Activated CD4-positive, alpha-beta T cell treated with anti-CD3 and anti-CD28 coated beads, Interleukin-10, Interleukin-2, amounts not matched to agents 100 ng/mL and 50 ng/mL, durations not matched to agents 16 hours and 8 hours (primary cell): ENCODE measurements at regions not wholly inside any gene's neighbourhood (a gene's known extent, or its start where the extent isn't known, plus 50 kb on each side); places are given as distances from the start of the nearest gene placed in this dataset.

Source experiments
- DNase-seq: peaks from one replicate; pipeline ENCODE4 v3.0.0-alpha.2; 2020

DNA sequence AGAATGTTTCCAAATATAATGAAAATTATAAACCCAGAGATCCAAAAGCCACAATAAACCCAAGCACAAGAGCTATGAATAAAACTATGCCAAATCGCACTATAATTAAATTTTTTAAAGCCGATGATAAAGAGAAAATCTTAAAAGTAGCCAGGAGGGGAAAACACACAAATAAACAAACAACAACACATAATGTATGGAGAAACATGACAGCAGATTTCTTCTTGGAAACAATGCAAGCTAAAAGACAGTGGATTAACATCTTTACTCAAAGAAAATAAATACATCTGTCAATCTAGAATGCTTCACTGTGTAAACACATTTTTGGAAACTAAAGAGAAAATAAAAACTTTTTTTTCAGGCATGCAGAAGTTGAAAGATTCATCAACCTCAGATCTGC, 53.0 kb upstream of the SMOX start:
- no peak for DNase-seq

DNA sequence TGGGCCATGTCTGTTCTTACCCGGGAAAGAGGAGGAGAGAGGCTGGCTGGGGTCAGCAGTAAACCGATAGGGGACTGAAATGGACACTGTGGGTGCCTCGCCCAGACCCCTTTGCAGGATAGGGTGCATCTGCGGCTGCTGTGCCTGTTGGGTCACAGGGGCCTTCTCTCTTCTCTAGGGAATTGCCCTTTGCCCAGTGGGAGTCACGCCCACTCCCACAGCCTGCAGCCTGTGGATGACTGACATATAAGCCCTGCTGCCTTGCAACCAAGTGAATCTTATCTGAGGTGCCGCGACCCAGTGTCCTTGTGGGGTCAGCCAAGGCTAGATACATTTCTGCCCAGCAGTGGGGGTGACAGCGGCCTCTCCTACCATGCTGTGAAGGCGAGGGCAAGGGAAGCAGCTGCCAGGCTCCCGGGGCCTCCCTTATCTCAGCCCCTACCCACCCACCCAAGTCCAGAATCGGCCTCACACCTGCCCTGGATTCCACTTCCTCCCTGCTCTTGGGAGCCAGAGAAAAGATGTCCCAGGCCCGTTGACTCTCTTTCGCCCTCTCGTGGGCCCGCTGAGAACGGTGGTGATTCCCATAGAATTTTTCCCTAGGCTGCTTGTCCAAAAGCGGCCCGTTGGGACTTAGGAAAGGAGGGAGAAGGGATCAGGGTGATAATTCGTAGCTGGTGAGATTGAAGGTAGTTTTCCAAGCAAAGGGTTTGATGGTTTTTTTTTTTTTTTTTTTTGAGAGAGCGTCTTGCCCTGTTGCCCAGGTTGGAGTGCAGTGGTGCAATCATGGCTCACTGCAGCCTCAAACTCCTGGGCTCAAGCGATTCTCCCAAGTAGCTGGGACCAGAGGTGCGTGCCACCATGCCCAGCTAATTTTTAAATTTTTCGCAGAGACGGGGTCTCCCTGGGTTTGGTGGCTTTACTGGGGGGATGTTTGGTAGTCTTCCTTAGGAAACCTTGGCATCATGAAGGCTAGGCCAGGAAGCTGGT, 56.8 kb upstream of the SMOX start:
- peak; percentile 32 for DNase-seq

DNA sequence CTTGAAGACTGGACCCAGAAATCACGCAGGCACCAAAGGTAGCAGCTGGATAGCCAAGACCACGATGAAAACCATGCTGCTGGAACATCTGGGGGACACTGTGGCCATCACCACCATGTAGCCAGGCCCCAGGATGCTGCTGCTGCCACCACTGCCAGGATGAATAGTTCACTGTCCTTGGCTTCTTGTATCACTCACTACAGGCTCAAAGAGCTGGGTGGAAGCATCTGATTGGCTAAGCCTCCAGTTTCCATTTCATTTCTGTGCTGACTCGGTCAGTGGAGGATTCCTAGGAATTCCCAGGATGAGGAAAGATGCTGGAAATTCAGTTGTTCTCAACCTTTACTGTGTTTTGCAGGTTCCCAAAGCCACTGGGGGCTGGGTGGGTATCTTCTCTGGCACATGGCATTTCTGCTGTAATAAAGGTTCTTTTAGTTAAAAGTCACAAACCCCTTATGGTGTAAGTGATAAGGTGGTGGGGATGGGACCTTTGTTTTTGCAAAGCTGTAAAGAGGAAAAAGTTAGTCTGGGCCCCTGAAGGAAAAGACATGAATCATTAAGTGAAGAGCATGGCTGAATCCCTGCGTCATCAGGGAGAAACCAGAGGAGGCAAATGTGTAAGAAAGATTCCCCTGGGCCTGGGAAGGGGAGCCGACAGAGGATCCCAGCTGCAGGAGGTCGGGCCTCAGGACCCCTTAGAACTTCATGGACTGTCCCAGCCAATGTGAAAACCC, 57.7 kb upstream of the SMOX start:
- no peak for DNase-seq

DNA sequence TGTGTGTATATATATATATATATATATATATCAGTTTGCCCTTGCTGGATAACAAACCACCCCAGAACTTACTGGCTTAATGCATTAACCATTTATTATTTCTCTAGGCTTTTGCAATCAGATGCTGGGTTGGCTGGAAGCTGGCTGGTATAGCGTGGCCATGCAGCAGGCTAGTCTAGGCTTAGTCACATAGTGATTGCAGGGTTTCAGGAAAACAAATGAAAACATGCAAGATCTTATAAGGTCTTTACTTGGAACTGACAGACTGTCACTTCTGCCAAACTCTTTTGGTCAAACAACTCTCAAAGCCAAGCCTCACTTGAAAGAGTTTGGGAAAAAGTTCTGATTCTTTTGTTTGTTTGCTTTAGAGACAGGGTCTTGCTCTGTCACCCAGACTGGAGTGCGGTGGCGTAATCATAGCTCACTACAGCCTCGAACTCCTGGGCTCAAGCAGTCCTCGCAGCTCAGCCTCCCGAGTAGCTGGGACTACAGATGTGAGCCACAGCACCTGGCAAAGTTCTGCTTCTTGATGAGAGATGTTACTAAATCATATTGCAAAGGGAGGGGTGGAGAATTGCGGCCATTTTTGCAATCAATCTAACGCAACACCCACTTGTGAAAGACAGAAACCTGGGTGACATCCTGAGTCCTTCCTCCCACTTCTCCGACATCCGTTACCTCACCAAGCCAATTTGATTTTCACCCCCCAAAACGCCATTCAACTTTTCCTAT, 58.7 kb upstream of the SMOX start:
- DNase-seq: no peak

DNA sequence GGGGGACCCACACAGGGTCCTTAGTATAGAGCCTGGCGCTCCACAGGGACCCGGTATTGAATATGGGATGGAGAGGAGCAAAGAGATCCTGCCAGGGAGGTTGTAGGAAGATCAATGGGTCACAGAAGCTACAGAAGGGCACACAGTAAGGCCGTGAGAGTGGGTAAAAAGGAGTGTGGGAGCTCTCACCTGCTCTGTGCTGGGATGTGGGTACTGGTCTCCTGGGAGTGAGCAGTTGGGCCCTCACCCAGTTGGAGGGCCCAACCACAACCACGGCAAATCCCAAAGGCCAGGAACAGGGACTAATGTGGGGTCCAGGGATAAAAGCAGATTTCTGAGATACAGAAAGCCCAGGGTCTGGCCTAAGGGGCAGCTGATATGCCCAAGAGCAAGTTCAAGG, 59.9 kb upstream of the SMOX start:
- no peak for DNase-seq

DNA sequence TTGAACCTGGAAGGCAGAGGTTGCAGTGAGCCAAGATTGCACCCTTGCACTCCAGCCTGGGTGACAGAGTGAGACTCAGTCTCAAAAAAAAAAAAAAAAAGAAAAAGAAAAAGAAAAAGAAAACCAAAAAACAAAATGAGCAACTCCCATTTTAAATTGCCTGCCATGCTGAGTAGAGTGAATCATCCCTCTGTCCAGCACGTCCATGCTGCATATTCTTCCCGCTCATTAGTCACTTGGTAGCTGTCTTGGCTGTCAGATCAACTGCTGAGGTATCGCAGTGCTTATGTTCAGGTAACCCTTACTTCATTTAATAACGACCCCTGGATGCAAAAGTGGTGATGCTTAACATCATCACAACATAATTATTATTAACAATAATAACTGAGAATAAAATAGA, 60.7 kb upstream of the SMOX start:
- DNase-seq: no peak

DNA sequence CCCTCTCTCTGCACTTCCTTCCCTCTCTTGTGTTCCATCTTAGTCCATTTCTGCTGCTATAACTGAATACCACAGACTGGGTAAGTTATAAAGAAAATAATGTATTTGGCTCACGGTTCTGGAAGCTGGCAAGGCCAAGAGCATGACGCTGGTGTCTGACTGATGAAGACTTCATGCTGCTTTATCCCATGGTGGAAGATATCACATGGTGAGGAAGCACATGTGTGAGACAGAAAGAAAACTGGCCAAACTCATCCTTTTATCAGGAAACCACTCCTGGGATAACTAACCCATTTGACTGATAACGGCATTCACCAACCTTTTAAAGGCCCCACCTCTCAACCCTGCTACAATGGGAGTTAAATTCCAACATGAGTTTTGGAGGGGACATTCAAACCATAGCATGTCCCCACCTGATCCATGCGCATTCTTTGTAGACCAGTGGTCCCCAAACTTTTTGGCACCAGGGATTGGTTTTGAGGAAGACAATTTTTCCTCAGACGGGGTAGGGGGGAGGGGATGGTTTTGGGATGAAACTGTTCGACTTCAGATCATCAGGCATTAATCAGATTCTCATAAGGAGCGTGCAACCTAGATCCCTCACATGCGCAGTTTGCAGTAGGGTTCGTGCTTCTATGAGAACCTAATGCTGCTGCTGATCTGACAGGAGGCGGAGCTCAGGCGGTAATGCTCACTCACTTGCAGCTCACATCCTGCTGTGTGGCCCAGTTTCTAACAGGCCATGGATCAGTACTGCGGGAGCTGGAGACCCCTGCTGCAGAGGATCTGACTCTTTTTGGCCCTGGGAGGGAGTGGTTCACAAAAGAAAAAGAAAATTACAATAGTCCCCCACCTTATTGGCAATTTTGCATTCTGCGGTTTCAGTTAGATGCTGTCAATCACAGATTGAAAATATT, 61.6 kb upstream of the SMOX start:
- DNase-seq: no peak

DNA sequence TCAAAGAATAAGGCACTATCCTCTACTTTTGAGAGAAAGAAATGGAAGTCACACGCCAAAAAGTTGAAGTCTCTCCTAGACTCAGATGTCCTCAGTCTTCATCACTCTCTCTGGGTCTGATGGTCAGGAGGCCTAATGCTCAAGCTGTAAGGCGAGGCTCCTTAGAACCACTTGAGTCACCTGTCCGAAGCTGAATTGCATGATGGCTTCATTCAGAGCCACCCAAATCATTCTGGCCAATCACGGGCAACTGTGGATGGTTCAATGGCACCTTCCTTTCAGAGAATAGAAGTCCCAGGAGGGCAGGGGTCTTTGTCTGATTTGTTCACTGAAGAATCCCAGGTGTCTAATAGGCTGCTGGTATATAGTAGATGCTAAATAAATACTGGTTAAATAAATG, 63.9 kb upstream of the SMOX start:
- no peak for DNase-seq

DNA sequence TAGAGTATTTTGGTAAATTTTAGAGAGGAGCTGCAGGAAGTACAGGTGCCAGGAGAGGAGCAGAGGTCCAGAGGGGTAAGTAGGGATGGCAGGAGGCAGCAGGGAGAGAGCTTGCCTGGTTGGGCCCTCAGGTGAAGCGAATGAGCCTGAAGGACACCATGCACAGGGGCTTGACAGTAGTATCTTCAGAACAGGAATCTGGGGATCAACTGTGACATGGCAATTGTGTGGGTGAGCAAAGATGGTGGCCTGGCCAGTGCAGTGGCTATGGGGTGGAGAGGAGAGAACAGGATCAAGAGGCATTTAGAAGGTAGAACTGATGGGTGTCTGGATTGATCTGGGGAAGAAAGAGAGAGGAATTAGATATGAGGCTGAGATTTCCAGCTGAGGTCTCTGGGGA, 64.5 kb upstream of the SMOX start:
- no peak for DNase-seq

DNA sequence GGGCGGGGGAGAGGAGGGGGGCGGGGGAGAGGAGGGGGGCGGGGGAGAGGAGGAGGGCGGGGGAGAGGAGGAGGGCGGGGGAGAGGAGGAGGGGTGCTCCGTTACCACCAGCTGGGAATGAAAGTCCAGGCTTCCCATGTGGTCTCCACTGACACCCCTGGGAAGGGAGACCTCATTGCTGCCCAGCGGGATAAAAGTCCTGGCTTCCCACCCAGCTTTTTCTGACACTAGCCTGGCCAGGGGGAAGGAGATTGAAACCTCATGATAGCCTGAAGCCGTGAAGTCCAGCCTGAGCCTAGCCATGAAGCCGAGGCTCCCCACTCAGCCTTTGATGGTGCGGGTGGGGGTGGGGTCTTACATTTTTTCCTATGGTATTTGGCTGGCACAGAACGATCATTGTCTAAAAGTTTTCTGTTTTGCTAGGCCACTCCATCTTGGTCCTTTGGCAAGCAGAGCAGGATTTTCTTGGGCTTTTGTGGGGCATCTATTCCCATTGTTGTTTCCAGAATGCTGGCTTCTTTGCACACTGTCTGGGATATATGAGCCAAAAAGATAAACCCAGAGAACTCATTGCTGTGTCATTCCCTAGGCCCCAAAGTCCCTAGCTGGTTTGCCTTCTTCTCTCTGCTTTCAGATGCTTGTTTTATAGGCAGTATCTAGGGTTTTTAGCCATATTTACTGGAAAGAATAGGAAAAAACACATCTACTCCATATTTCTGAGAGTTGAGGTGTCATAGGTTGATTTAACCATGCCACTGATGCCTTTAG, 65.3 kb upstream of the SMOX start:
- DNase-seq: no peak

DNA sequence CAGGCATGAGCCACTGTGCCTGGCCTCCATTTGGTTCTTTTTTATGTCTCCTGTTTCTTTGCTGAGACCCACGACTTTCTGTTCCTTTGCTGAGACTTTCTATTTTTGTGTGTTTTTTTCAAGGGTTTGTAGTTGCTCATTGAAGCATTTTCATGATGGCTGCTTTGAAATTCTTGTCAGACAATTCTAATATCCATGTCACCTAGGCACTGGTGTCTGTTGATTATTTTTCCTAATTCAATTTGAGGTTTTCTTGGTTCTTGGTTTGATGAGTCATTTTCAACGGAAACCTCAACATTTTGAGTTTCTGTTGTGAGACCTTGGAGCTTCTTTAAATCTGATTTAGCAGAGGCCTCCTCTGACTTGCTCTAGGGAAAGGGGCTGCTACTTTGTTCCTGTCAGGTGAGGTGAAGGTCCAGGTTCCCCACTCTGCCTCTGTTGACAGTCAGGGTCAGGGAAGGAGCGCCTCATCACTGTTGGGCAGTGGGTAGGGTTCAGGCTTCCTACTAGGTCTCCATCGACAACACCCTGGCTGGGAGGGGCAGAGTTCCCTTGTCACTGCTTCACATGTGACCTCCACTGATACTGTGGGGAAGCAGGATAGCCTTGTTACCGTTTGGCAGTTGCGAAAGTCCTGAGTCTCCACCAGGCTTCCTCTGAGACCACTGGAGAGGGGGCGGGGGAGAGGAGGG, 66.1 kb upstream of the SMOX start:
- DNase-seq: peak; percentile 89

DNA sequence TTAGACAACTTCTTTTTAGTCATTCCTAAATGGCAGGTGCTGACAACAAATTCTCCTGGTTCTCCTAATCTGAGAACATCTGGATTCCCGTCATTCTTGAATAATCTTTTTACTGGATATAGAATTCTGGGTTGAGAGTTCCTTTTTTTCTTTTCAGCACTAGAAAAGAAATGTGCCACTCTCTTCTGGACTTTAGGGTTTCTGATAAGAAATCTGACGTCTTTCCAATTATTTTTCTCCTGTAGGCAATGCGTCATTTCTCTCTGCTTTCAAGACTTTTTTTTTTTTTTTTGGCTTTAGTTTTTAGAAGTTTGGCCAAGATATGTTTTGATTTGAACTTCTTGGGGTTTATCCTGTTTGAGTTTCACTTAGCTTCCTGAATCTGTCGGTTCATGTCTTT, 66.1 kb upstream of the RNF24 start:
- no peak for DNase-seq

DNA sequence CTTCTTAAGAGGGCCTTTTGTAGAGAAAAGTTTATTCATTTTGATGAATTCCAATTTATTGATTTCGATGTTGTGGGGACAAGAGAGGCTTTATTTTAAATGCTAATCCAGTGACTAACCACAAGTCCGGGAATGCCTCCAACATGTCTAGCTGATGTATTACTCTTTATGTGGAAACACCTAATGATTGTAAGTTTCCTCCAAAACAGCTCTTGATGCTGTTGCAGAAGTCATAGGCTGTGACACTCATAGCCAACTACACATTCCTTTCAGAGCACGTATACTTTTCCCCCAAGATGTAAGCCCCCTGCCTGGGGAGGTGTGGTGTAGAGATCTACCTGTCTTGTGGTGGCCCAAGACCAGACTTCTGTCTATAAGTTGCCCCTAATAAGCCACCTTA, 61.3 kb upstream of the RNF24 start:
- no peak for DNase-seq

DNA sequence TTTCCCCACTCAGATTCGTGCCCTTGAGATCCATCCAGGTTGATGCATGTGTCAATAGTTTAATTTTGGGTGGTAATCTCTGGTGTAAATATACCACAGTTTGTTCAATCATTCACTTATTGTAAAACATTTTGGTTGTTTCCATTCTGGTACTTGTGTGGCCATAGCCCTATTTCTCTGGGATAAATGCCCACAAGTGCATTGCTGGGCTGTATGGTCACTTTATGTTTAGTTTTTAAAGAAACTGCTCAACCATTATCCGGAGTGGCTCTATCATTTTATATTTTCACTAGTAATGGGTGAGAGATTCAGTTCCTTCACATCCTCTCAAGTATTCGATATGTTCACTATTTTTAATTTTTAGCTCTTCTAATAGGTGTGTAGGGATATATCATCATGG, 60.7 kb upstream of the RNF24 start:
- no peak for DNase-seq

DNA sequence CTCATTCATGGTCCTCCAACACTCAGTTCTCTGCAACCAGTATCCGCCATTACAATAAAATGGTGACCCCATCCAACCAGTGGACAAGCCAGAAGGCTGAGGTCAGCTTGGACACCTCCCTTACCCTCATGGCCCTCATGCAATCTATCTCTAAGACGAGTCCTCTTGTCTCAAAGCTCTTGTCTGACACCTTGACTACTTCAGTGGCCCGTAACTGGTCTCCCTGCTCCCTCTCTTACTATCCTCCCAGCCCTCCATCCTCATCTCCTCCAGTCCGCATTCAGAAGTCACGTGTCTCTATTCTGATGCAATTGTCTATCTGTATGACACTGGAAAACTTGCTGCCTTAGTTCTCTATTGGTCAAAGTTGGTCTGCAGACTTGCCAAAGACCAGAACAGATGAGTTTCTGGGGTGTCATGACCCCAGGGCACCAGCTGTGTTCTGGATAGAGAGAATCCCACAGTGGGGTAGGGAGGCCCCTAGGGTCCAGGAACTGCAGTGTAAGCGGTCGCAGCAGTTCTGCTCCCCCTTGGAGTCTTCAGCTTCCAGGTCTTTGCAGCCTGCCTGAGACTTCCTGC, 59.6 kb upstream of the RNF24 start:
- no peak for DNase-seq

DNA sequence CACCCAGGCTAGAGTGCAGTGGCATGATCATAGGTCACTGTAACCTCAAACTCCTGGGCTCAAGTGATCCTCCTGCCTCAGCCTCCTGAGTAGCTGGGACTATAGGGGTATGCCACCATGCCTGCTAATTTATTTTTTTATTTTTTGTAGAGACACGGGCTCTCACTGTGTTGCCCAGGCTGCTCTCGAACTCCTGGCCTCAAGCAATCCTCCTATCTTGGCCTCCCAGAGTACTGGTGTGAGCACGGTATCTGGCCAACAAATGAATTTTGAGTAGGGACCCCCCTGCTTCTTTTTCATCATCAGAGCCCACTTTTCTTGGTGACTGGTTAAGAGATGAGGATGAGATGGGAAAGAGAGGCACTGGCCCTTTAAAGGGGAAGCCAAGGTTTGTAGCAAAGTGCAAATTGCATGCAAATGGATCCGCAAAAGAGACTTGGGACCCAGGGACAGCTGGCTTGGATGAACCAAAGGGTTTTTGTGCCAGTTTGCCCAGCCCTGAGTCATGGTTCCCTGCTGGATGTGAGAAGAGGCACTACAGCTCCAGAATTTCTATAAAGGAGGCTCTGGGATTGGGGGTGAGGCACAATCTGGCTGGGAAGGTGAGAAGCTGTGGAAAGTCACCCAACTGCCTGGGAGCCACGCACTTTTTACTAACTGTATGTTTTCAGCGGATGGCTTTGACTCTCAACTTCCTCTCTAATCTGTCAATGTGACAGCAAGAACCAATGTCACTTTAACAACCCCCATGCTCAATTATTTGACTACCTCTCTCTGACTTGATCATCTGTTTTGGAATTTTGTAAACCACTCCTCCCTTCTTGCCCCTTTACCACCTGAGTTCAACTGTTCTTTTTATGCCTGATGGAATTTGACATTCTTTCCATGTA, 58.7 kb upstream of the RNF24 start:
- DNase-seq: no peak

DNA sequence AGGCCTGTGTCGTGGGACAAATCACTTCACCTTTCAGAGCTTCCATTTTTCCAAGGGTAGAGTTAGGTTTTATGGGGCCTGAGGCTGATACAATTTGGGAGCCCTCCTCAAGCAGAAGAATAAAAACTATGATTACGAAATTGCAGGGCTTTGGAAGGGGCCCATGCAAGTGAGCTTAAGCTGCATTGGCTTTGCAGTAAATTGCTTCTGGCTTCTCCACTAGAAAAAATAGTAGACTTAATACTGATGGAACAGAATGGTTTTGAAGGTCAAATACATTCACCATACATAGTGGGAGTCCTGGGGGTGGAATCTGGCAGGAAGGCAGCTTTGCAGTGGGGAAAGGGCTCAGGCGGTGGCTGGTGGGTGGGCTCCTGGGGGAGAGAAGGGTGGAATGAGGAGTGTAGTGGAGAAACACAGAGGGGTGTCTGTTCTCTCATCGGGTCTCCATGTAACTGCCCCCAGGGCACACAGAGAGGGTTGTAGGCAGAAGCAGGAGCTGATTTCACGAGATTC, 55.9 kb upstream of the RNF24 start:
- no peak for DNase-seq

DNA sequence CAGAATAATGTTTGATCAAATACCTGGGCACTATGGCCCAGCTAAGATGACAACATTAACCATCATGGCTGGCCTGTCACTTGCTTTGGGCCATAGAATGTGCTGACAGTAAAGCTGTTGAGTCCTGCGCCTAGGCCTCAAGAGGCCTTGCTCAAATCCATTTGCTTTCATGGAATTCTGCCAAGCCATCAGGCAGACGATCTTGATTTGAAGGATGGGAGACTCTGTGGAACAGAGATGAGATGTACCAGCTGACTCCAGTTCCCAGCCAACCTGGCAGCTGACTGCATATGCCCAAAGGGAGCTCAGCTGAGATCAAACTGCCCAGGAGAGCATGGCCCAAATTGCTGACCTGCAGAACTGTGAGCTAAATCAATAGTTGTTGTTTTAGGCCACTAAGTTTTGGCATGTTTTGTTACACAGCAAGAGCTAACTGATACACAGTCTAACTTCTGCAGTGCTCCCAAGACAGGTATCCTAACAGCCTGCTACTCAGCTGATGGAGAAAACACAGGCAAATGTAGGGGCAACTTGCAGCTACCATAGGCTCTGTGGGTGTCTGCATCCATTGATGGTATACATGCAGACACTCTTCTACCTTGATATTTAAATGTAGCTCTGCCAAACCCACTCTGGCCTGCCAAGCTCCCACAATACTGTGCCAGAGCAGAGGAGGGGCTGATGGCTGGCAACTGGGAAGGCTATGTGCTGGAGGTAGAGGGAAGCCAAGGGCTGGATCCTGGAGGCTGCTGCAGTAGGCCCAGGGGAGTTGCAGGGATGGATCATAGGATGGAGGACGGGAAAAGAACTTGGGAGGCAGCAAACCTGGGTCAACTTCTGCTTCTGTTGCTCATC, 55.2 kb upstream of the RNF24 start:
- no peak for DNase-seq
